8988T (cell line): ENCODE measurements at regions not wholly inside any gene's neighbourhood (a gene's known extent, or its start where the extent isn't known, plus 50 kb on each side); places are given as distances from the start of the nearest gene placed in this dataset.
"Not testable (repeated sequence)": the region's sequence is repeated elsewhere in the genome, so short reads cannot be mapped to it uniquely, and the experiment has no call there.

Experiments
- DNase-seq: peaks from one replicate; pipeline ENCODE4 v3.0.0; 2011

DNA sequence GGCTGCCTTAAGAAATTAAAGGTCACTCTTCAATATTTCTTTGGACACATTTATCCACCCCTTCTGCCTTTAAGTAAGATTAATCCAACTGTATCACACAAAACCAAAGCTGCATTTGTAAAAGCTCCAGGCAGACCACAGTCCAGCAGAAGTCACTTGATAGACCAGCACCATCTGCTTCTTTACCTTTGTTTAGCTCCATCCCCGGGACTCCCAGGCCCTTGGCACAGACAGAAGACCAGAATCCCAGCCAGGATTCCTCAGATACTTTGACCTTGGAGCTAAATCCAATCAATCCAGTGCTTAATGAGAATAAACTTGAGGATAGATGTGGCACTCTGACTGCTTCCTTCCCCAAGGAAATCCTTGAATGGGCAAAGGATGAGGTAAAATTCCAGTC lies 333.1 kb upstream of the RASGEF1B start:
- DNase-seq: no peak

DNA sequence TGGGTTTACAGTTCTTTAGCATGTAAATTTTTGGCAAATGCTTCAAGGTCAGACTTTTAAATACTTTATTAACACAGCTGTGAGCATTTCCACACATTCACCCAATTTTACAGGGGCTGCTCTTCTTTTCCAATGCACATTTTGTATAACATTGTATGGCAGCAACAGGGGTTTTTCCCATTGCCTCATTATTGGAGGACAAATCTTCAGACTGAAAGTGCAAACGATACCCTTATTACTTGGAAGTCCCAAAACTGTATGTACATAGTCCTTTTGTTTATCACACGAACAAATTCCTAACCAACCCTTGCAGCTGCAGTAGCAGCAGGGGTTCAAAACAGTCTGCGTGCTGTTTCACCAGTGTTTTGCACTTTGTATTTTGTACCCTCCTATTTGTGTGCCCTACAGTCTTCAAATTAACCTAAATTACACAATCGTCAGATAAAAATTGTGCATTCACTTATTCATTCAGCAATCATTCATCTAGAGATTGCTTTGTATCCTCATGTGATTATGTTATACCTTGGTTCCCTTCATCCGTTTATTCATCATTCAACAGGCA lies 330.7 kb upstream of the RASGEF1B start:
- no peak for DNase-seq

DNA sequence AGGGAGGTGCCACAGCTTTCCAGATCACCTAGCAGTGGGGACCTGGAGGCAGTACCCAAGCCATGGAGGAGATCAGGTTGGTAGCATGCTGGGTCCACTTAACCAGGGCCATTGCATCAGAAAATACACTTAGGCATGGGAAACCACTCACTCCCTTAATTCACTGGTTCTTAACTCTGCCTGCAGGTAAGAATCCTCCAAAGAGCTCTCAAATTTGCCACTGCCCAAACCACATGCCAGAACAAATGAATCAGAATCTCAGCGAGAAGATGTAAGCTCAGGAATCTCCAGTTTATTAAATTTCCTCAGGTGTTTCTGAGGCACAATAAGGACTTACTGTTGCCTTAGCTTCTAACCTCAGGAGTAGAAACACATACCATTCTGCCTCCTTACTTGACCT lies 327.7 kb upstream of the RASGEF1B start:
- DNase-seq: no peak

DNA sequence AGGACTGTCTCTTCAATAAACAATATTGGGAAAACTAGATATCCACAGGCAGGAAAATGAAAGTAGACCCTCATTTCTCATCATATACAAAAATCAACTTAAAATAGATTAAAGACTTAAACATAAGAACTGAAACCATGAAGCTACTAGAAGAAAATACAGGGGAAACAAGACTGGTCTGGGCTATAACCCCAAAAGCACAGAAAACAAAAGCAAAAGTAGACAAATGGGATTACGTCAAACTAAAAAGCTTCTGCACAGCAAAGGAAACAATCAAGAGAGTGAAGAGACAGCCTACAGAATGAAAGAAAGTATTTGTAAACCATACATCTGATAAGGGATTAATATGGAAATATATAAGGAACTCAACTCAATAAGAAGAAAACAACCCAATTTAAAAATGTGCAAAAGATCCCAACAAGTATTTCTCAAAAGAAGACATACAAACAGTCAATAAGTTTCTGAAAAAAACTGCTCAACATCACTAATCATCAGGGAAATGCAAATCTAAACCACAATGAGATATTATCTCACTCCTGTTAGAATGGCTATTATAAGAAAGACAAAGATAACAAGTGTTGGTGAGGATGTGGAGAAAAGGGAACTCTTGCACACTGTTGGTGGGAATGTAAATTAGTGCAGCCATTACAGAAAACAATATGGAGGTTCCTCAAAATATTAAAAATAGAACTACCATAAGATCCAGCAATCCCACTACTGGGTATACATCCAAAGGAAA lies 325.3 kb upstream of the RASGEF1B start:
- no peak for DNase-seq

DNA sequence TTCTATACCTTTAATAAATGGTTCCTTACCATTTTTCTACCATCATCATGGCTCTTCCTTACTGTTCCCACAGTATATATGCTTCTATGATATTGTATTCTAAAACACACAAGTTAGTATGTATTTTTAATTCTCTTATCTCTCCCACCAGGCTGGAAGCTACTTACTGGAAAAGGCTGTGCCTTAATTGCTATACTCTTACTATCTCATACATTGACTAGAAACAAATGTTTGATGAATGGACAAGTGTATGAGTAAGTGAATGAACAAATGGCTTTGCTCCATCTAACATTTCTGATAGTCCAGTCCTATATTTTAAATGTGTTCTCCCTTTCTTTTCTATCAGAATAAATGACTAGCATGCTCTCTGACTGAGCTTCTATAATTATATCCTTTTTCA lies 320.8 kb upstream of the RASGEF1B start:
- DNase-seq: no peak

DNA sequence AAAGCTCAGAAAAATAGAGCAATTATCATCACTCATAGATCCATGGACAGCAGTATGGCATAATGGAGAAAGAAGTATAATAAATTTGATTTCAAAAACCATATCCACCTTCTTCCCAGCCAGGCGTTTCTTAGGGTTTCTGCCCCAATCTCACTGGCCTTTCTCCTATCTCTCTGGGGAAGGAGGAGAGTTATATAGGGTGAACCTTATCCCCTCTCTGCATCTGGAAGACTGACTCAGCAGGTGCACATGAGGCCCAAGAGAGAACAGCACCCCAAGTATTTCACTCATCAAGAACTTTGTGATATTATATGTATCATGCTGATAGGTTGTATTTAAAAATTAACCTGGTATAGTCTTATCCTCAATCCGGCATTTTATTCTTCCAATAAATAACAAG lies 318.8 kb upstream of the RASGEF1B start:
- DNase-seq: no peak

DNA sequence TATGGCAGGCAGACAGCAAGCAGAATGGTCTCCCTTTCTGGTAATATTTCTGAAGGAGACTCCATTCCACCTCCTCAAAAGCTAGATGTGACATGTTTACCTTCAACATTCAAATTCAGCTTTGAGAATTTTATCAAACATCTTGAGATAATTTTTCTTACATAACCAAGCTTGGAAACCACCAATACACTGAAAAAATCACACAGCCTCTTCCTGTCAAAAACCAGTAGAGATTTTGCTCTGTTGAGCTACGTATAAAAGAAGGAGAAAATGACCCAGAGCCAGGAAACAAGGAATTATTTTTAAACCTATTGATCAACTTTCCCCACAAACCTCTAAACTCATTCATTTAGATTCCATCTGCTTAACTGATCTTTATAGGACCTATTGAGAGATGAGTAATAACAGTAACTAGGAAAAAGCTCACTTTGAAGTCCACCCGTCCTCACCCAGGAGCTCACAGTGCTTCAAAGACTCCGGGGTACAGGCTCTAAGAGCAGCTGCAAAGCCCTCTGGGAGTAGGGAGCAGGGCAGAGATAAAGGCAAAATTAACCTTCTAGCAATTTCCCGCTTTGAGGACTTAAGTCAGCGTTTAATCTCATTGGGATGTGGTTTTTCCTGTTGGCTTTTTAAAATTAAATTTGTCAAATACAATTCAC lies 318.2 kb upstream of the RASGEF1B start:
- no peak for DNase-seq

DNA sequence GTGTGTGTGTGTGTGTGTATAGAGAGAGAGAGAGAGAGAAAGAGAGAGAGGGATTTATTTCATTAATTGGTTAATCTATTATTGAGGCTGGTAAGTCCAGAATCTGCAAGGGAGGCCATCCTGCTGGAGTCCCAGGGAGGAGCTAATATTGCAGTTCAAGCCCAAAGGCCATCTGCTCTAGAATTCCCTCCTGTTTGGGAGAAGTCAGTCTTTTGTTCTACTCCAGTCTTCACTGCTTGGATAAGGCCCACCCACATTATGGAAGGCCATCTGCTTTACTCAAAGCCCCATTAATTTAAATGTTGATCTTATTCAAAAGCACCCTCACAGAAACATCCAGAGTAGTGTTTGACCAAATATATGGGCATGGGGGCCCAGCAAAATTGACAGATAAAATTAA lies 317.5 kb upstream of the RASGEF1B start:
- DNase-seq: no peak

DNA sequence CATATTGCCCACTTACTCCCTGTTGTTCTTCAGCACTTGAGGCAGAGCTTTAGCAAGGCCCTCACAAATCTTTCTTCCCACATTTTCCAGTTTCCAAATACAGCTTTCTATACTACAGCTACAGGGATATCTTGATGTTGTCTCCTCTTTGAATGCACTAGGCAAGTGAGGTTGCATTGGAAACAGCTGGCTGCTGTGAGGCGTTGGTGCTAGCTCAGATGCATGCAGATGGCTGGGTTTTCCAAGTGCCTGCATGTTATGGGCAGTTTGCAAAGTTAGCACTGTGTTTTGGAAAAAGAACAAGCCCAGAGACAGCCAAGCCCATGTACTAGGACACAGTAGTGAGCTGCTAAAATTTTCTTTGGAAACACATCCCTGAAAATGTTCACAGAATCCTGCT lies 315.1 kb upstream of the RASGEF1B start:
- no peak for DNase-seq

DNA sequence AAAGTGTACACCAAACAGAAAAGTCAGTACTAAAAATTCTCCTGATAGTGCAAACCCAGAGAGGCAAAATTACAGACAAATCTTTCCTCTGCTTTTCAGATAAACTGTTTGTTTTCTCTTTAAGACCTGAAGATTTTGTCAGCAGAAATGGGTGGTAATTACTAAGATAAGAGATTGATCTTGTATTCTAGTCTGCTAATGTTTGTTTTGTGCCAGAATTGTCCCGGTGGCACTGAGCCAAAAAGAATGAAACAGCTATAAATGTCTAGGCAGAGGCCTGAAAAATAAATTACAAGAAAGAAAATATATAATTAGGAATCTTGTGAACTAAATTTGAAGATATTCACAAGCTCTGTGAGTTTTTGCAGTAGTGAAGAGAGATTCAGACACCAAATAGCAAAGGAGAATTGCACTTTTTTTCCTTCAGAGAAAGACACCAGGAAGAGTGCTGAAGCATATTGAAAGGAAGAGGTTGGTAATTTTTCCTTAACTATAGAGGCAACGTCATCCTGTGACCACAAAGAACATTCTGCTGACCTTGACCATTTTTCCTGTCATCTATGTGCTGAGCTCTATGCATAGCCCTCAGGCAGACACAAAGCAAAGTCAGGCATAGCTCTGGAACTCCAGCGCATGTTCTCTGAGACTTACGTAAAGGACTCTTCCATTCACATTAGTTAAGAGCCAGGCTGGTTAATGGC lies 314.5 kb upstream of the RASGEF1B start:
- DNase-seq: no peak

DNA sequence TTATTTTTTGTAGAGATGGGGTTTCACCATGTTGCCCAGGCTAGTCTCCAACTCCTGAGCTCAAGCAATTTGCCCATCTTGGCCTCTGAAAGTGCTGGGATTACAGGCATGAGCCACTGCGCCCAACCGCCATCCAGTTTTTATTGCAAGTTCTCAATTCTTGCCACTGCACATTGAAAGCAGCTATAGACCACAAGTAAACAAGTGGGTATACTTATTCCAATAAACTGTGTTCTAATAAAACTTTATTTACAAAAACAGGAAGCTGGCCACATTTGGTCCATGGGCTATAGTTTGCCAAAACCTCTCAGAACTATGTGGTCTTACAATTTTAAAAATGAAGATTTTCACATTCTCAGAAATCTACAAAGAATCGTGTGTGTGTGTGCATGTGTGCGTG lies 313.6 kb upstream of the RASGEF1B start:
- no peak for DNase-seq

DNA sequence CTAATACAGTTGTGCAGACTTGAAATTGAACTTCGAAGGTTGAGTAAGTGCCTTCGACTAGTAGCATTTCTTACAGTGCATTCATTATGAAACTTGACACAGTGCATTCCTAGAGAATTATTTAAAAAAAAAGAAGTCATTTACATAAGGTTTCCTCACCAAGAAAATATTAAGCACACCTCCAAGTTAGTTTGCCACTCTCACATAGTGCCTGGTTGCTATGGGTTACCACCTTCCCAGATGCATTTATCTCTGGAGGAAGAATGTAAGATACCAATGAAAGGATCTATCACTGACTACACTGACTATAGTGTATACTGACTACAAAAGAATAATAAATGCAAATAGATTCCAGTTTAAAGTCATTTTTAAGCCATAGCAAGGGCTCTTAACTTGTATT lies 311.9 kb upstream of the RASGEF1B start:
- DNase-seq: no peak

DNA sequence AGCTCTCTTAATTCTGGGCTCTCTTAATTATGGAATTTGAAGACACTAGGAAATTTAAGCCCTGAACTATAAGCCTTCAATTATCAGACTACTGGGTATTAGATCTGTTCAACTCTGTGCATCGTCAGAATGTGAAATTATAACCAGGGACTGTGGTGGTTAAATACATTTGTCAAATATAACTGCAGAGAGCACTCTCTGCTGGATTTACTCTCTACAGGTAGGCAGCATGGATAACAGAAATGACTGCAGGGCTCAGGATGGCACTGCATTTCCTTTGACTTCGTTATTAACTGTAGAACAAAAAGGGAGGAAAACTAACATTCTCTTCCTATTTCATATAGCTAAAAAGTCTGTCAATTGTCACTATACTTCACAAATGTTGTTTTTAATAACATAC lies 310.1 kb upstream of the RASGEF1B start:
- no peak for DNase-seq

DNA sequence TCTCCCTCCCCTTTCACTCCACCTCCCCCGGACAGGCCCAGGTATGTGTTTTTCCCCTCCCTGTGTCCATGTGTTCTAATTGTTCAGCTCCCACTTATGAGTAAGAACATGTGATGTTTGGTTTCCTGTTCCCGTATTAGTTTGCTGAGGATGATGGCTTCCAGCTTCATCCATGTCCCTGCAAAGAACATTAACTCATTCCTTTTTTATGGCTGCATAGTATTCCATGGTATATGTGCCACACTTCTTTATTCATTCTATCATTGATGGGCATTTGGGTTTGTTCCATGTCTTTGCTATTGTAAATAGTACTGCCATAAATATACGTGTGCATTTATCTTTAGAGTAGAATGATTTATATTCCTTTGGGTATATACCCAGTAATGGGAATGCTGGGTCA lies 306.0 kb upstream of the RASGEF1B start:
- not testable (repeated sequence) for DNase-seq

DNA sequence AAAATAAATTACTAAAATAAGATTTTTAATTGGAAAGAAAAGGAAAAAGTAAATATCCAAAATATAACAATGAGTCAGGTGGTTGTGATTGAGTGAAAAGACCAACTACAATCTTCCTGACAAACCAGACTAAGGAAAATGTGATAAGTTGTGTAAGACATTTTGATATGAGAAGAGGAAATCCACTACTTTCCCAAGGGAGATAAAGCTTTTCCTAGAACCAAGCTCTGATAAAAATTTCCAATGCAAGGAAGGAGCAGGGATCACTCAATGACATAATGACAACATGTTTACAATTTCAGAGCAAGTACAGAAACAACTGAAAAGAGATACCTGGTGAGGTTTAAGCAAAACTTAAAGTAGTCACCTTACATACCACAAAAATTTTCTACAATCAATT lies 305.1 kb upstream of the RASGEF1B start:
- no peak for DNase-seq

DNA sequence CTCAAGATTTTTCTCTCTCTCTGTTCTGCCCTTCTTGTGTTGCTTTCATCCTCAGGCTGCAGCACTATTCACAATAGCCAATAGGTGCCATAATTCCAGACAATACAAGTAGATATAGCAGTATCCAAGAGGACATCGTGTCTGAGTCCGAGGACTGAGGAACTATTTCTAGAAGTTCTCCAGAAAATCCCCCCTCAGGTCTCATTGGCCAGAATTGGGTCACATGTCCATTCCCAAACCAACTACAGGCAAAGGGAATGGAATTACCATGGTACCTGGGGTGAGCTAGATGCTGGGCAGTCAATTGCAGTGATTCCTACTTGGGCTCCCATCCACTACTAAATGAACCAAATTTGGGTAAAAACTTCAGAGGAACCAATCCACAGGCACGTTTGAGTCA lies 301.9 kb upstream of the RASGEF1B start:
- DNase-seq: no peak

DNA sequence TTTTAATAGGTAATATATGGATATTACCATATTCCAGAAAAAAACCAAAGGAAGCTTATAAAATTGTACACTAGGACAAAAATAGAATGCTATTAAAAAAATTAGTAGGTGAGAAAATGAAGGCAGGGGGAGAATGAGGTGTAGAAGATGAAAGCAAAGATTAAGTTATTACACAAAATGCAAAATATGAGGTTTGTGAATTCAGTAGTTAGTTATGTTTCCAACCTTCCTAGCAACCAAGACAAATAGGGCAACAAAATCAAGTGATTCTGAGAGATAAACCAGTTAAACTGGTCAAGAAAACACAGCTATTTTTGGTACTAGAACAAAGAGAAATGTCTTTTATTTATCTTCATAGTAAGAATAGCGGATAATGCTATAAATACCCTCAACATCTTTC lies 300.0 kb upstream of the RASGEF1B start:
- no peak for DNase-seq

DNA sequence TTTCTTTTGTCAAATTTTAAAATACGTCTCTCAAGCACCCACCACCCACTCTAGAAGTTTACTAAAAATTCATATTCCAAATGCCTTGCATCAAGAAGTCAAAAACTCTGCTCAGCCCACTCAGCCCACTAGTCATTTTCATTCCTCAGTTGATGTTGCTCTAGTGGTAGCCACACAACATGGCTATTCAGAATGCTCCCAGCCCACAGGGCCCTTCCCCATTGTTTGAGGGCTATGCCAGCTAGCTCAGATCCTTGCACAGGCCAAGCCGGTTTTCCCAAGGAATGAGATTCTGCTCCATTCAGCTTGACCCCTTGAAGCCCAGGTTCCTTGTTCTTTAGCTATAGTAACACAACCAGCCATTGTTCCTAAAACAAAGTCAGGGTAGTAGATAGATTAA lies 297.5 kb upstream of the RASGEF1B start:
- DNase-seq: no peak

DNA sequence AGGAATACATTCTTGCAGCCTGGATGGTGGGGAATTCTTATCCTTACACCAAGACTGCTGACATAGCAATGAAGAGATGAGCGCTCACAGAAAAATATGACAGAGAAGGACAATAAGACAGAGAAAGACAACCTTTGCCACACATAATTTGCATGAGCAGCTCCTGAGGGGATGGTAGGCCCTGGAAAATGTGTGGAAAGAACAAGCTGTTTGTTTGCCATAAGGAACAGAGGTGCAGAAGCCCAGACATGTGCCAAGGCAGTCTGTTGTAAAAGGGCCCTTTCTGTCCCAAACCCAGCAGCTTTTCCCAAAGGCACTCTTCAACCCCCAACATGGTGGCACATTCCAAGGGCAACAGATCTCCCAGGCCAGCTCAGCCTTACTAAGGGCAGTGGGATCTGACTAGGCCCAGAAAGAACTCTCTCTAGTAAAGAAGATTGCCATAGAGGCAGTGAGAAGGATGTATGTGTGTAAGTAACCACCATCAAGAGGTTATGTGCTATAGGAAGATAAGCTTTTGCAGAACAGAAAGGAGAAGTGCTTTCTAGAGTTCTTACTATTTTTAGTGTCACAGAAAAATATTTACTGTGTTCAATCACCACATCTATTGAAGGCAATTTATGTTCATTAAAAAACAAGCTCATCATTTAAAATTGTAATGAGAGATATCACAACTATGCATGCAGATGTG lies 287.0 kb upstream of the RASGEF1B start:
- no peak for DNase-seq

DNA sequence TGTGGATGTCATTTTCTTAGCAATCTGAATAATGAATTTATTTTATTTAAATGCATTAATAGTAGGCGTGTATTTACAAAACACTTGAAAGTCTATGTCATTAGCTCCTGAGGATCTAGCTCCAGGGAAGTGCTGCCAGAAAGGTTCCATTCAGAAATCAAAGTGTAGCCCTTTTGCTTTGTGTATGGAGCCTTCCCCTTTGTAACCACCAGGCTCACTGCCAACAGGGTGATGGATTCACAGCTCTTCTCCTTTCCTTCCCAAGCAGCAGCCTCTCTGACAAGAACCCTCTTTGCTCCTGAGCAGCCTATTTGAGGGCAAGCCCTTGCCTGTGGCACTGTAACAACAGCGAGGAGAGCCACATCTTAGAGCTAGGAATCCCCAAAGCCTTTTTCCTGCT lies 286.0 kb upstream of the RASGEF1B start:
- no peak for DNase-seq

DNA sequence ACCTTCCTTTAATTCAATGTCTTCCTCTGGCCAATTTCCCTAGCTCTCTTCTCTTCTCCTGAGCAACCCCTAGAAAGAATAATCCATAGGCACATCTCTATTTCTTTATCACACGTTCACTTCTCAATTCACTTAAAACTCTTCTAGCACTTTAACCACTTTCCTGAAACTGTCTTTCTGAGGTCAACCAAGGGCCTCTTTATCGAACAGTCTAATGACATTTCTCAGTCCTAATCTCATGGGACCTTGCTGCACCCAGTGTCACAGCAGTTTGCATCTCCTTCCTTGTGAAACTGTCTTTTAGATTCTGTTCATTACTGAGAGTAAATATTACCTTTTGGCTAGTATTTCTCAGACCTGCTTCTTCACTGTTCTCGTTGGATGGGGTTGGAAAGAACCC lies 285.3 kb upstream of the RASGEF1B start:
- no peak for DNase-seq

DNA sequence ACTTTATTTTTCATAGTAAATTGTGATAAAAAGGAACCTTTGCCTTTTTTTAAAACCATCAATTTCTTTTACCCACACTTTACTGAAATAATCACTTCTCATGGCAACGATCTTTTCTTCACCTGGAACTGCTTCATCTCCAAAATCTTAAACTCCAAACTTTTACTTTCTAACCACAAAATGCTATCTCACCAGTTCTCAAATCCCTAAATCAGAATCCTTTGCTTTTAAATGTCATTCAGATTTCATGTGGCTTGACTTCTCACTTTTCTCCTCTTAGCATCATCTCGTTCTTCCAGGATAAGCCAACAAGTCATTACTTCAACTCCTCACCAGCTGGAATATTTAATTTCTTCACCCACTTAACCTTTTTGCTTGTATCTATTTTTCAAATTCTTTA lies 284.3 kb upstream of the RASGEF1B start:
- no peak for DNase-seq

DNA sequence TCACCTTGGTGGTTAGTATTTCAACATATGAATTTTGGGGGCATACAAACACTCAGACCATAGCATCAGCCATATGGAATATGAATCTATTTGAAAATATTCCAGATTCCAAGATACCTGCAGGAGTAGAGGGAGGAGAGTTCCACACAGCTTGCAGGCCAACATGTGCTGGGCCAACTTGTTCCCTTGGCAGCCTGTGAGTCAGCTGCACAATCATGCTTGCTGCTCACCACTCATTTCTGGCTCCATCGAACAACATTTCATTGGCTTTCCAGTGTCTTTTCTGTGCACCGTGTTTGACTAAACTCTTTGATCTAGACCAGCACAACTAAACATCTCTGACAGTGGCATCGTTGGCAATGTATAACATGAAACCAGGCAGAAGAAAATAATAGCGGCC lies 282.5 kb upstream of the RASGEF1B start:
- DNase-seq: no peak
